Peyer's patch (tissue), 4 donors: ENCODE measurements at regions not wholly inside any gene's neighbourhood (a gene's known extent, or its start where the extent isn't known, plus 50 kb on each side); places are given as distances from the start of the nearest gene placed in this dataset.

Source experiments
- DNase-seq, 3 donors: peaks; one replicate each; pipeline ENCODE4 v3.0.0-alpha.2; 2017 to 2019
- H3K27ac ChIP-seq, 4 donors: fragments of 200-600 bp; sonication (generic); one replicate each; pipeline ENCODE4 v1.5.1; 2016 to 2019
- H3K27me3 ChIP-seq, 2 donors: fragments of 200-600 bp; sonication (generic); one replicate each; pipeline ENCODE4 v1.5.1; 2019
- H3K36me3 ChIP-seq, 3 donors: fragments of 200-600 bp; sonication (generic); one replicate each; pipeline ENCODE4 v1.5.1; 2016 to 2019
- H3K4me1 ChIP-seq, 4 donors: fragments of 200-600 bp; sonication (generic); one replicate each; pipeline ENCODE4 v1.5.1; 2016 to 2019
- H3K4me3 ChIP-seq, 4 donors: fragments of 200-600 bp; sonication (generic); 1 replicate in 3 of 4; 2 replicates in 1 of 4; pipeline ENCODE4 v1.5.1; 2016 to 2019; ENCODE audit warnings: mild to moderate bottlenecking in 1 of 4
- H3K9me3 ChIP-seq, 4 donors: fragments of 200-600 bp; sonication (generic); one replicate each; pipeline ENCODE4 v1.5.1; 2016 to 2019; ENCODE audit warnings: mild to moderate bottlenecking in 1 of 4
- POLR2A ChIP-seq, 2 donors: fragments of 450-650 bp; IDR thresholded peaks; one replicate each; pipeline ENCODE4 v1.5.1; 2017; ENCODE audit warnings: antibody characterized with exemption in 2 of 2, mild to moderate bottlenecking in 2 of 2, moderate library complexity in 2 of 2
- TF ChIP-seq, protein P1 (sequence below), 6 experiments: fragments of 450-650 bp in 4 of 6; fragments of 200-600 bp in 2 of 6; sonication (generic) in 1 of 6; IDR thresholded peaks; one replicate each; pipeline ENCODE4 v1.5.1; 2017 to 2019; ENCODE audit warnings: antibody characterized with exemption in 6 of 6, mild to moderate bottlenecking in 3 of 6, moderate library complexity in 1 of 6

DNA sequence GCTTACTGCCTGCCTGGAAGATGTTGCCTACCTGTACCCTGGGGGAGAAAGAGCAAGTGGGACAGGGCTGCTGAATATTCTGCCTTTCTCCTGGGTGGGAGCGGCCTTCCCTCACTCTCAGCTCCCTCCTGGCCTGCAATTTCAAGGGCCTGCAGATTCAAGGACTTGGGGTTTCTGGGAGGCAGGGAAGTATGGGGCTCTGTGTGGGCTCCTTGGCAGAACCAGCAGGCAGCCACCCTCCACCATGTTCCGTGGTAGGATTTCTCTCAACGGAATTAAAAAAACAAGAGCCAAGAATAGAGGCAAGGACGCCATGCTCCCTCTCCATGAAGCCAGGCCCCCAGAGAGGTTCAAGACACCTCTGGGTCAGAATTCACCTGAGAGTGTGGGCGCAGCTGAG is 127.7 kb downstream of the NAV1 start:
- Histone ChIP-seq H3K4me1 (no peaks in the 10 kb centered on the region), H3K4me3 (no peak overlapping the region), H3K27me3 (no peaks in the 10 kb centered on the region), H3K27ac (no peak overlapping the region), H3K36me3 (no peaks in the 10 kb centered on the region), H3K9me3 (no peaks in the 10 kb centered on the region)
- TF ChIP-seq, protein P1, sequence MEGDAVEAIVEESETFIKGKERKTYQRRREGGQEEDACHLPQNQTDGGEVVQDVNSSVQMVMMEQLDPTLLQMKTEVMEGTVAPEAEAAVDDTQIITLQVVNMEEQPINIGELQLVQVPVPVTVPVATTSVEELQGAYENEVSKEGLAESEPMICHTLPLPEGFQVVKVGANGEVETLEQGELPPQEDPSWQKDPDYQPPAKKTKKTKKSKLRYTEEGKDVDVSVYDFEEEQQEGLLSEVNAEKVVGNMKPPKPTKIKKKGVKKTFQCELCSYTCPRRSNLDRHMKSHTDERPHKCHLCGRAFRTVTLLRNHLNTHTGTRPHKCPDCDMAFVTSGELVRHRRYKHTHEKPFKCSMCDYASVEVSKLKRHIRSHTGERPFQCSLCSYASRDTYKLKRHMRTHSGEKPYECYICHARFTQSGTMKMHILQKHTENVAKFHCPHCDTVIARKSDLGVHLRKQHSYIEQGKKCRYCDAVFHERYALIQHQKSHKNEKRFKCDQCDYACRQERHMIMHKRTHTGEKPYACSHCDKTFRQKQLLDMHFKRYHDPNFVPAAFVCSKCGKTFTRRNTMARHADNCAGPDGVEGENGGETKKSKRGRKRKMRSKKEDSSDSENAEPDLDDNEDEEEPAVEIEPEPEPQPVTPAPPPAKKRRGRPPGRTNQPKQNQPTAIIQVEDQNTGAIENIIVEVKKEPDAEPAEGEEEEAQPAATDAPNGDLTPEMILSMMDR (IDR thresholded peaks at IDR 0.05) = no peak
- no peak for TF ChIP-seq POLR2A (IDR thresholded peaks at IDR 0.05)
- no peak for DNase-seq

DNA sequence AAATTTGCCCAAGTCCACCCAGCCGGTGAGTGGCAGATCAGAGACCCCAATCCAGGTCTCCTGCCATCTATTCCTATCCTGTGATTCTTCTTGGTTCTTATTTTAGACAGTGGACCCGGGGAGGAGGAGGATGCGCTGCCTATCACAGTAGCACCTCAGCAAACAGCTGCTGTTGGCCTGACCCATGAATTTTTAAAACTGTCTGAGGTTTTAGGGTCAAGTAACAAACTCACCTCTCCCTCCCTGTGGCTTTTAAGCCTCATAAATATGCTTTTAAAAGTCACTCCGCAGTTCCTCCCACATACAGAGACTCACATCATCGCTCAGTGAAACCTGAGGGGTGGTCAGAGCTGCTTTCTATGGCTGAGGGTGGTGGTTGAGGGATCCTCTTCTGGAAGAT is 128.6 kb downstream of the NAV1 start:
- no peaks in the 10 kb centered on the region for H3K27me3 ChIP-seq
- TF ChIP-seq POLR2A (IDR thresholded peaks at IDR 0.05) = no peak
- TF ChIP-seq, protein P1 (IDR thresholded peaks at IDR 0.05) = no peak

DNA sequence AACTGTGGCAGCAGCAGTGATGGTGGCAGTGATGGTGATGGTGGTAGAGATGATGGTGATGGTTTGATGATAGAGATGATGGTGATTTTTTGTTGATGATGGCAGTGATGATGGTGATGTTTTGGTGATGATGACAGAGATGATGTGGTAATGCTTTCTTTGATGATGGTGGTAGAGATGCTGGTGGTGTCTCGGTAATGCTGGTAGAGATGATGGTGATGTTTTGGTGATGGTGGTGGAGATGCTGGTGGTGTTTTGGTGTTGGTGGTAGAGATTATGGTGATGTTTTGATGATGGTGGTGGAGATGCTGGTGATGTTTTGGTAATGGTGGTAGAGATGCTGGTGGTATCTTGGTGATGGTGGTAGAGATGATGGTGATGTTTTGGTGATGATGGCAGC is 131.6 kb downstream of the NAV1 start:
- no peaks in the 10 kb centered on the region for H3K36me3 ChIP-seq
- H3K27me3 ChIP-seq = no peaks in the 10 kb centered on the region
- no peak overlapping the region for H3K27ac ChIP-seq
- TF ChIP-seq, protein P1 (IDR thresholded peaks at IDR 0.05) = no peak
- no peak for TF ChIP-seq POLR2A (IDR thresholded peaks at IDR 0.05)
- H3K9me3 ChIP-seq = no peaks in the 10 kb centered on the region
- H3K4me1 ChIP-seq = no peaks in the 10 kb centered on the region
- no peak for DNase-seq
- no peak overlapping the region for H3K4me3 ChIP-seq

More for the DNA sequence above, 128.6 kb downstream of the NAV1 start:
- Histone ChIP-seq H3K4me1 (no peaks in the 10 kb centered on the region), H3K27ac (no peak overlapping the region), H3K9me3 (no peaks in the 10 kb centered on the region), H3K36me3 (no peaks in the 10 kb centered on the region), H3K4me3 (no peak overlapping the region)
- no peak for DNase-seq

DNA sequence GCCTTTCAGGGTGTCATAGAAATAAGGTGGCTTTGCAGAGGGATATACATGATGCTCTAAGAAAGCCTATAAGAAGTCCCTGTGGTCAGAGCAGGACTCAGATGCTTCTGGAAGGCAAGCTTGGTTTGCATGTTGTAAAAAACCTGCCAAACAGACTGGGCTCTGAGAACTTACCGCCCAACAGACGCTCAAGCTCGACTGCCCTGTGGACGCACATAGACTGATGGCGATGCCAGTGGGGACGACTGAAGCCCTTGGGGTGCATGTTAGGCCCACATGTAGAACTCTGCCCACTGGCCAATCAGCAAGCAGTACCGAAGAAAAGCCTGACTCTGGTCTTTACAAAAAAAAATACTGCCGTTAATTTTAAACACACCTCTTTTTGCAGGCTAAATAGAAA is 133.8 kb downstream of the NAV1 start:
- Histone ChIP-seq H3K36me3 (no peaks in the 10 kb centered on the region), H3K4me1 (peaks cover 0 to 9% (median 0%) of the 10 kb centered on the region in 4 donors), H3K27me3 (no peaks in the 10 kb centered on the region), H3K27ac (no peak overlapping the region), H3K9me3 (no peaks in the 10 kb centered on the region), H3K4me3 (no peak overlapping the region)
- TF ChIP-seq POLR2A (IDR thresholded peaks at IDR 0.05) = no peak
- TF ChIP-seq, protein P1 (IDR thresholded peaks at IDR 0.05) = no peak
- DNase-seq = no peak

DNA sequence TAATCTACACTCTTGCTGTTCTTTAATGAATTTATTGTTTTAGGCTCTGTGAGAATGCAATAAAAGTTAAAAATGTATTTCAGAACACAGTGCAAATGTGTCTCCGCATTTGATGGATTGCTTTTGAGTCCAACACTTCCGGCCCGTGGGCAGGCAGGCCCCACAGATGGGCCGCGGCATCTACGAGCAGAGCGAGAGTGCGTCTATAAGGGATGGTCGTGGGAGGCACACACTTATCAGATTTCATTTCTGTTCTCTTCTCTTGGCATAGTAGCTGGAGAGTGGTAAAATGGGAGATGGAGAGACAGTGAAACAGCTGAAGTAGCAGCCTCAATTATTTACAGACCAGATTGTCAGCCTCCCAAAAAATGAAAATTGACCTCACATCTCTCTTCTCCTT is 134.2 kb downstream of the NAV1 start:
- H3K4me1 ChIP-seq = peaks cover 0 to 9% (median 0%) of the 10 kb centered on the region in 4 donors
- no peaks in the 10 kb centered on the region for H3K9me3 ChIP-seq
- no peaks in the 10 kb centered on the region for H3K36me3 ChIP-seq
- no peak for TF ChIP-seq POLR2A (IDR thresholded peaks at IDR 0.05)
- TF ChIP-seq, protein P1 (IDR thresholded peaks at IDR 0.05) = no peak
- no peak for DNase-seq
- H3K27me3 ChIP-seq = no peaks in the 10 kb centered on the region
- no peak overlapping the region for H3K27ac ChIP-seq
- H3K4me3 ChIP-seq = no peak overlapping the region

DNA sequence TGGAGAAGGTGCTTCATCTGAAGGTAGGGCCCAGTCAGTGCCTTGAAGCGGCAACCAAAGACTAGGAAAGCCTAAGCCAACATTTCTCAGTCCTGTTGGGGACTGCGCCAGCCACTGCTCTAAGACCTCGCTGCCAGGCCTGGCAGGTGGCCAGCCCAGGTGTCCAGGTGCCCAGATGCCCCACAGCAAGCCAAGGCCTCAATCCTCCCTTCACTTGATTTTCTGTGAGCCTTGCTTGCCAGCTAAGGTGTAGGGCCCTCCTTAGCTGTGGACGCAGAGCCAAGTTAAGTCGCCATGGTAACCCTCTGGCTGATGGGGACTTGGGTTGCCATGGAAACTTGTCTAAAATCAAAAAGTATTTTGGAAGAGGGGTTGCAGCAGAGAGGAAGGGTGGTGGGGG is 135.0 kb downstream of the NAV1 start:
- H3K4me1 ChIP-seq = peaks cover 0 to 12% (median 0%) of the 10 kb centered on the region in 4 donors
- TF ChIP-seq POLR2A (IDR thresholded peaks at IDR 0.05) = no peak
- TF ChIP-seq, protein P1 (IDR thresholded peaks at IDR 0.05) = no peak

More for the DNA sequence above, 135.0 kb downstream of the NAV1 start:
- no peak for DNase-seq
- Histone ChIP-seq H3K4me3 (no peak overlapping the region), H3K9me3 (no peaks in the 10 kb centered on the region), H3K36me3 (no peaks in the 10 kb centered on the region), H3K27me3 (no peaks in the 10 kb centered on the region), H3K27ac (no peak overlapping the region)
